Activated CD8-positive, alpha-beta memory T cell treated with anti-CD3 and anti-CD28 coated beads, Interleukin-2, amount 50 U/mL, for 24 hours (primary cell): ENCODE measurements at regions not wholly inside any gene's neighbourhood (a gene's known extent, or its start where the extent isn't known, plus 50 kb on each side); places are given as distances from the start of the nearest gene placed in this dataset.
A peak's percentile ranks its signal among the peaks of the same experiment; 100 is the strongest.
"Not testable (repeated sequence)": the region's sequence is repeated elsewhere in the genome, so short reads cannot be mapped to it uniquely, and the experiment has no call there.

Experiments used
- DNase-seq: peaks from one replicate; pipeline ENCODE4 v3.0.0-alpha.2; 2020; ENCODE audit errors: extremely low read depth

GRCh38 chrX:52261125-52261462 lies 76.4 kb downstream of the MAGED4 start:
- no peak for DNase-seq

- peak; percentile 72 for DNase-seq
These were observed 76.9 kb downstream of the MAGED4 start for GRCh38 chrX:52261463-52262194.

GRCh38 chrX:52262195-52262546 lies 77.5 kb downstream of the MAGED4 start:
- DNase-seq = no peak

DNA sequence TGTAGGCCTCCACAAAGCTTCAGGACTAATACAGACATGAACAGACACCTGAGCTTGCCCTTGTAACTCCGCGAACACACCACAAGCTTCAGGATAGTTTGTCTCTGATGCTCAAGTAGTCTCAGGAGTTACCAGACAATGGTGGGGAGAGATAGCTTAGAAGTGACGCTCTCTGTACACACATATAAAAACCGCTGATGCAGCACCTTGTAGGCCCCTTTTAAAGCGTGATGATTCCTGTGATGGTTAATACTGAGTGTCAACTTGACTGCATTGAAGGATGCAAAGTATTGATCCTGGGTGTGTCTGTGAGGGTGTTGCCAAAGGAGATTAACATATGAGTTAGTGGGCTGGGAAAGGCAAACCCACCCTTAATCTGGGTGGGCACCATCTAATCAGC lies 78.7 kb downstream of the MAGED4 start:
- no peak for DNase-seq

GRCh38 chrX:52265713-52266112 lies 81.0 kb downstream of the MAGED4 start:
- DNase-seq = no peak

DNA sequence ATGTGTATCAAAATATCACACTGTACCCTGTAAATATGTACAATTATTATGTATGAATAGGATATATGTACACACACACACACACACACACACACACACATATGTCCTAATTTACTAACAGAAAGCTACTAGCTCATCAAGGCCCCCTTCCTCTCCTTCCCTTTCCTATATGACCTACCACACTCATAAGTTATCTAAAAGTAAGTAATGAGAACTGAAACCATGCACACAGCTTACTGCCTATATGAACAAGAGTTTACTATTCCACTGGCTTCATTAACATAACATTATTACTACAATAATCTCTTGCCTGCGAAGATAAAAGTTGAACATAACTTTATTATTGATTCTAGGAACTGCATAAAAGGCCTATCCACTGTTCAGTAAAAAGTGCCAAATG lies 83.8 kb downstream of the MAGED4 start:
- DNase-seq = not testable (repeated sequence)

- DNase-seq = no peak
These were observed 85.9 kb downstream of the MAGED4 start for GRCh38 chrX:52270453-52271116.

GRCh38 chrX:52271206-52271605 lies 86.5 kb downstream of the MAGED4 start:
- no peak for DNase-seq

DNA sequence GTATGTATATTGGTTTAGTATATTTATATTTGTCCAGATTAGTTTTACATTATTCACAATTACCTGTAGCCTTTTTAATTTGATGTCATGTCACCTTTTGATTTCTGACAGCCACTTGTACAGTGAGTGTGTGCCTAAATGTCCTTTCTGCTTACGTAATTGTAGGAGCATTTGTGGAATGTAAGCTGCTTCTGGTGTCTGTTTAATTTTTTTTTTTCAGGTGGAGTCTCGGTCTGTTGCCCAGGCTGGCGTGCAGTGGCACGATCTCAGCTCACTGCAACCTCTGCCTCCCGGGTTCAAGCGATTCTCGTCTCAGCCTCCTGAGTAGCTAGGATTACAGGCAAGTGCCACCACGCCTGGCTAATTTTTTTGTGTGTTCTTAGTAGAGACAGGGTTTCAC lies 91.2 kb upstream of the XAGE2 start:
- no peak for DNase-seq

DNA sequence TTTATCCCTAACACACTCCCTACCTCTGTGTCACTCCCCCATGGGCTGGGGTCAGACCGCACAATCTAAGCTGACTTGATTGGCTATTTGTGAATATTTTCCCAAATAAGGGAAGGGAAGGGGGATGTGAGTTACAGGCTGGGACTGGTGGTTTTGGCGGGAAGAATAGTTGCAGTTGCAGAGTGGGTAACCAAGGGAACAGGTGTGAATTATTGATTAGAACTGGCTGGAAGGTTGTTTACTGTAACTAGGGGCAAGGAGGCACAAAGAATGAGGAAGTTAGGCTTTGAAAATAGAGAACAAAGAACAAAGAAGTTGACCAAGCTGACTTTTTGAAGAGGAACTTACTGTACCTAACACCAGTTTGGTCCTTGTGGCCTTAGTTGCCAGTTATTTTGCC lies 88.0 kb upstream of the XAGE2 start:
- DNase-seq = no peak

- no peak for DNase-seq
These were observed 84.0 kb upstream of the XAGE2 start for GRCh38 chrX:52284865-52285264.

- not testable (repeated sequence) for DNase-seq
These were observed 69.9 kb upstream of the XAGE2 start for GRCh38 chrX:52298968-52299367.

GRCh38 chrX:52308532-52308931 lies 60.3 kb upstream of the XAGE2 start:
- not testable (repeated sequence) for DNase-seq
